SK-N-SH treated with all-trans-retinoic acid at 6 μM for 48 hours (cell line): ENCODE measurements at regions not wholly inside any gene's neighbourhood (a gene's known extent, or its start where the extent isn't known, plus 50 kb on each side); places are given as distances from the start of the nearest gene placed in this dataset.

ENCODE experiments used
- BACH2 ChIP-seq: fragments of 250-450 bp; sonication (Bioruptor Pico); IDR thresholded peaks from 2 replicates; pipeline ENCODE4 v1.9.0; 2021; ENCODE audit warnings: mild to moderate bottlenecking, borderline replicate concordance
- CSDC2 ChIP-seq: fragments of 250-450 bp; sonication (Bioruptor Pico); IDR thresholded peaks from 2 replicates; pipeline ENCODE4 v1.5.0; 2020; ENCODE audit warnings: mild to moderate bottlenecking, moderate library complexity
- PATZ1 ChIP-seq: fragments of 250-450 bp; sonication (Bioruptor Pico); IDR thresholded peaks from 2 replicates; pipeline ENCODE4 v1.8.0; 2020; ENCODE audit warnings: mild to moderate bottlenecking, moderate library complexity, borderline replicate concordance
- PPARA ChIP-seq: fragments of 250-450 bp; sonication (Bioruptor Pico); IDR thresholded peaks from 2 replicates; pipeline ENCODE4 v1.5.0; 2020; ENCODE audit warnings: mild to moderate bottlenecking, borderline replicate concordance
- RARB ChIP-seq: fragments of 250-450 bp; sonication (Bioruptor Pico); IDR thresholded peaks from 2 replicates; pipeline ENCODE4 v1.8.0; 2021; ENCODE audit warnings: mild to moderate bottlenecking, moderate library complexity
- ZC3H10 ChIP-seq: fragments of 250-450 bp; sonication (Bioruptor Pico); IDR thresholded peaks from 2 replicates; pipeline ENCODE4 v1.5.1; 2021; ENCODE audit warnings: mild to moderate bottlenecking, moderate library complexity

- no peak for TF ChIP-seq PATZ1 (CRISPR knock-in tag)
- no peak for TF ChIP-seq BACH2 (CRISPR knock-in tag)
- TF ChIP-seq RARB (CRISPR knock-in tag) = no peak
- no peak for TF ChIP-seq CSDC2 (CRISPR knock-in tag)
- TF ChIP-seq PPARA = no peak
- TF ChIP-seq ZC3H10 (CRISPR knock-in tag) = no peak
Measured at GRCh38 chr6:166075925-166076324, 91.7 kb downstream of the TBXT start.
